T-cell (primary cell): ENCODE measurements at regions not wholly inside any gene's neighbourhood (a gene's known extent, or its start where the extent isn't known, plus 50 kb on each side); places are given as distances from the start of the nearest gene placed in this dataset.

ENCODE experiments used
- ATAC-seq, 4 experiments: fragments of 200-7000 bp in 3 of 4; fragments of 150-1000 bp in 1 of 4; cut with Tn5 transposase; replicated peaks in 1 of 4; 1 replicate in 3 of 4; 2 replicates in 1 of 4; pipeline ENCODE4 v1.10.0; 2021; ENCODE audit warnings: moderate library complexity in 3 of 4, mild to moderate bottlenecking in 2 of 4, moderate number of reproducible peaks in 1 of 4
- CTCF ChIA-PET, 2 donors: fragments of 300-600 bp; sonication (Branson Sonifier 250); formaldehyde crosslinking; loops; one replicate each; lab custom pipeline; 2022; ENCODE audit warnings: antibody characterized with exemption in 2 of 2; lab: Charles Lee
- POLR2A ChIA-PET, 2 donors: fragments of 300-600 bp; sonication (Branson Sonifier 250); formaldehyde crosslinking; loops; one replicate each; lab custom pipeline; 2022; ENCODE audit warnings: antibody characterized with exemption in 2 of 2; lab: Charles Lee
- DNase-seq, 35 experiments: peaks; one replicate each; pipeline versions ENCODE4 v3.0.0 to v3.0.0-alpha.2; 2013 to 2023
- H3K27ac ChIP-seq: one replicate; pipeline ENCODE4 v1.5.1; 2013; ENCODE audit warnings: low read length
- H3K27me3 ChIP-seq, 2 experiments: replicated peaks in 1 of 2; 1 replicate in 1 of 2; 2 replicates in 1 of 2; pipeline versions ENCODE4 v1.6.1 to v1.7.0; 2013; ENCODE audit warnings: low read length in 1 of 2, mixed read lengths in 1 of 2; ENCODE audit not compliant: control insufficient read depth in 2 of 2, insufficient read depth in 2 of 2; ENCODE audit errors: extremely low read depth in 1 of 2
- H3K36me3 ChIP-seq, 2 donors: 1 replicate in 1 of 2; 2 replicates in 1 of 2; pipeline versions ENCODE4 v1.6.1 to v1.7.0; 2013; ENCODE audit warnings: low read length in 1 of 2; ENCODE audit not compliant: control insufficient read depth in 2 of 2, insufficient read depth in 1 of 2; ENCODE audit errors: extremely low read depth in 1 of 2
- H3K4me1 ChIP-seq, 2 experiments: 1 replicate in 1 of 2; 2 replicates in 1 of 2; pipeline versions ENCODE4 v1.6.1 to v1.7.0; 2013; ENCODE audit warnings: low read length in 2 of 2, mixed read lengths in 1 of 2; ENCODE audit not compliant: insufficient read depth in 2 of 2, control insufficient read depth in 1 of 2; ENCODE audit errors: extremely low read depth in 1 of 2
- H3K4me3 ChIP-seq, 2 donors: 1 replicate in 1 of 2; 2 replicates in 1 of 2; pipeline versions ENCODE4 v1.5.1 to v1.7.0; 2013; ENCODE audit warnings: mild to moderate bottlenecking in 2 of 2, low read length in 1 of 2, moderate library complexity in 1 of 2; ENCODE audit not compliant: control insufficient read depth in 1 of 2; ENCODE audit errors: extremely low read depth in 1 of 2
- H3K9me3 ChIP-seq: 2 replicates; pipeline ENCODE4 v1.7.0; 2013
- H3K27ac Mint-ChIP-seq, 2 donors: one replicate each; pipeline ENCODE4 v1.8.0; 2020 to 2021; ENCODE audit warnings: mild to moderate bottlenecking in 2 of 2, mixed read lengths in 2 of 2
- H3K27me3 Mint-ChIP-seq, 2 donors: one replicate each; pipeline ENCODE4 v1.8.0; 2021 to 2022; ENCODE audit warnings: mixed read lengths in 2 of 2
- H3K36me3 Mint-ChIP-seq: one replicate; pipeline ENCODE4 v1.8.0; 2021; ENCODE audit warnings: mixed read lengths
- H3K4me1 Mint-ChIP-seq, 3 donors: one replicate each; pipeline ENCODE4 v1.8.0; 2020 to 2022; ENCODE audit warnings: mixed read lengths in 3 of 3, mild to moderate bottlenecking in 1 of 3
- H3K4me3 Mint-ChIP-seq, 3 donors: one replicate each; pipeline ENCODE4 v1.8.0; 2020 to 2022; ENCODE audit warnings: mild to moderate bottlenecking in 3 of 3, mixed read lengths in 3 of 3, moderate library complexity in 3 of 3
- H3K9me3 Mint-ChIP-seq, 3 donors: one replicate each; pipeline ENCODE4 v1.8.0; 2020 to 2022; ENCODE audit warnings: mixed read lengths in 3 of 3
- WGBS: methylation state at CpG from one replicate; pipeline ENCODE4 v1.1.5; 2013; ENCODE audit warnings: missing lambda C conversion rate; ENCODE audit not compliant: insufficient coverage; 5-methylcytosine and 5-hydroxymethylcytosine counted together

- Histone ChIP-seq H3K36me3 (no peaks in the 10 kb centered on the region), H3K9me3 (no peaks in the 10 kb centered on the region), H3K27me3 (no peaks in the 10 kb centered on the region), H3K4me3 (no peak overlapping the region), H3K27ac (no peak overlapping the region), H3K4me1 (no peaks in the 10 kb centered on the region)
- ChIA-PET POLR2A (interaction anchor here in 1 of 2 donors (0.6 kb wide), 1 partner anchor 83 kb away, joined by 5 read pairs; no protein-coding TSS in a partner anchor), CTCF (interaction anchor here in 1 of 2 donors (0.6 kb wide), 1 partner anchor 54 kb away, joined by 6 read pairs; no protein-coding TSS in a partner anchor)
- DNase-seq (no peak), ATAC-seq (no peak)
- Mint-ChIP-seq H3K9me3 (no peaks in the 10 kb centered on the region), H3K4me3 (no peak overlapping the region), H3K36me3 (no peaks in the 10 kb centered on the region), H3K27me3 (no peaks in the 10 kb centered on the region), H3K4me1 (no peaks in the 10 kb centered on the region), H3K27ac (no peak overlapping the region)
- 97% methylated on average over 7 of the region's 8 CpGs for WGBS
Measured at GRCh38 chr6:14762077-14762476, 483.8 kb upstream of the JARID2 start.

DNA sequence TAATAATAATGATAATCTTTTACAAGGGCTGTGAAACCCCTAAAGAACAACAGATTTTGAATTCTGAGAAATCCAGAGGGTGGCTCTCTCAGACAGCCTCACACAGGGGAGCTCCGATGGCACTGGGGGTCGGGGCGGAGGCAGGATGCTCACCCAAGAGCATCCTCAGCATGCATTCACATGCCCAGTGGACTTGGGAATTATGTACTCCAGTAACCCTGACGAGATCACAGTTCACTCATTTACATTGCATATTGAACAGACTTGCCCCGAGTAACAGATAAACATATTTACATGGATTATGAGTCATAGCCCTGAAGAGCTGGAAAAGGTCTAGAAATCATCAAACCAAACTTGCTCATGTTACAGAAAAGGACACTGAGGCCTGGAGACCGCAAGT, 482.7 kb upstream of the JARID2 start:
- ChIA-PET POLR2A (no interaction called here), CTCF (interaction anchor here in 1 of 2 donors (0.7 kb wide), 1 partner anchor 551 kb away, joined by 4 read pairs; no protein-coding TSS in a partner anchor)
- Histone ChIP-seq H3K27ac (no peak overlapping the region), H3K27me3 (no peaks in the 10 kb centered on the region), H3K4me3 (no peak overlapping the region), H3K4me1 (no peaks in the 10 kb centered on the region), H3K36me3 (no peaks in the 10 kb centered on the region), H3K9me3 (no peaks in the 10 kb centered on the region)
- Mint-ChIP-seq H3K9me3 (no peaks in the 10 kb centered on the region), H3K27ac (no peak overlapping the region), H3K27me3 (no peaks in the 10 kb centered on the region), H3K4me1 (no peaks in the 10 kb centered on the region), H3K4me3 (no peak overlapping the region), H3K36me3 (no peaks in the 10 kb centered on the region)
- DNase-seq (no peak), ATAC-seq (no peak)
- 100% methylated on average over 2 of the region's 6 CpGs for WGBS

DNA sequence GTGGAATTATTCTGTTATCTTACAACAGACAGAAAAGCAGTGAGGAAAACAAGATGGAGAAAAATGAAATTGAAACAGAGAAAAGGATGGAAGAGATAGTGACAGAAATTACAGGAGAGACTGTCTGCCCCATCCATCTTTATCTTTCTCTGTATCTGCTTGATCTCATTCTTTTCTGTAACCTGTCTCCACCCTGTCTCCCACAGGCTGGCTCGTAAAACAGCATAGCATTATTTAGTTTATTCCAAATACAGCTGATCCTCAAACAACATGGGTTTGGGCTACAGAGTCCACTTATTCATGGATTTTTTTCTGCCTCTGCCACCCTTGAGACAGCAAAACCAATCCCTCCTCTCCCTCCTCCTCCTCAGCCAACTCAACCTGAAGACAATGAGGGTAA, 482.3 kb upstream of the JARID2 start:
- Mint-ChIP-seq H3K27me3 (no peaks in the 10 kb centered on the region), H3K9me3 (no peaks in the 10 kb centered on the region), H3K36me3 (no peaks in the 10 kb centered on the region), H3K4me3 (no peak overlapping the region), H3K4me1 (no peaks in the 10 kb centered on the region), H3K27ac (no peak overlapping the region)
- ATAC-seq (no peak), DNase-seq (no peak)
- ChIA-PET CTCF (no interaction called here), POLR2A (no interaction called here)
- no peaks in the 10 kb centered on the region for H3K4me1 ChIP-seq
- WGBS = 43% methylated on average over 1 of the region's 1 CpG
- no peaks in the 10 kb centered on the region for H3K27me3 ChIP-seq
- no peak overlapping the region for H3K4me3 ChIP-seq
- no peaks in the 10 kb centered on the region for H3K9me3 ChIP-seq
- H3K27ac ChIP-seq = no peak overlapping the region
- H3K36me3 ChIP-seq = no peaks in the 10 kb centered on the region

DNA sequence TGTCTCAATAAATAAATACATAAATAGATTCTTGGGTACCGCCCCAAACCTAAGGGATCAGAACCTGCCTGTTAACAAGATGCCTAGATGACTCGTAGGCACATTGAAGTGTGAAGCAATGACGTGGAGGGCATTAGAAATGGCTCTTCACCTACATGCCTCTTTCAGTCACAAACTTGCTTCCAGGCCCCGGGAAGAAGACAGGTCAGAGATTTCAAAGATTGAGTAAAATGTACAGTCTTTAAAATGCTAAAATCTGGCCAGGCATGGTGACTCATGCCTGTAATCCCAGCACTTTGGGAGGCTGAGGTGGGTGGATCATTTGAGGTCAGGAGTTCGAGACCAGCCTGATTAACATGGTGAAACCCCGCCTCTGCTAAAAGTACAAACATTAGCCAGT, 480.8 kb upstream of the JARID2 start:
- DNase-seq (no peak), ATAC-seq (no peak)
- no peak overlapping the region for H3K4me3 ChIP-seq
- no peaks in the 10 kb centered on the region for H3K4me1 ChIP-seq
- no peaks in the 10 kb centered on the region for H3K36me3 Mint-ChIP-seq
- no peaks in the 10 kb centered on the region for H3K9me3 ChIP-seq
- no peaks in the 10 kb centered on the region for H3K4me1 Mint-ChIP-seq
- H3K27me3 ChIP-seq = no peaks in the 10 kb centered on the region
- 96% methylated on average over 4 of the region's 6 CpGs for WGBS
- H3K27ac ChIP-seq = no peak overlapping the region
- no peak overlapping the region for H3K4me3 Mint-ChIP-seq
- H3K36me3 ChIP-seq = no peaks in the 10 kb centered on the region
- POLR2A ChIA-PET = no interaction called here
- H3K27me3 Mint-ChIP-seq = no peaks in the 10 kb centered on the region
- H3K9me3 Mint-ChIP-seq = no peaks in the 10 kb centered on the region
- no peak overlapping the region for H3K27ac Mint-ChIP-seq
- CTCF ChIA-PET = no interaction called here

- Histone ChIP-seq H3K4me1 (no peaks in the 10 kb centered on the region), H3K36me3 (no peaks in the 10 kb centered on the region), H3K27ac (no peak overlapping the region), H3K27me3 (no peaks in the 10 kb centered on the region), H3K4me3 (no peak overlapping the region), H3K9me3 (no peaks in the 10 kb centered on the region)
- no peak overlapping the region for H3K4me3 Mint-ChIP-seq
- no CpG with 5 or more reads among the region's 3 CpGs for WGBS
- H3K36me3 Mint-ChIP-seq = no peaks in the 10 kb centered on the region
- ChIA-PET POLR2A (no interaction called here), CTCF (interaction anchor here (0.5 to 1.6 kb wide), 4 partner anchors 10 to 445 kb away, joined by 3 to 6 read pairs (median 4); no protein-coding TSS in a partner anchor)
- H3K27me3 Mint-ChIP-seq = no peaks in the 10 kb centered on the region
- H3K27ac Mint-ChIP-seq = no peak overlapping the region
- ATAC-seq = no peak
- DNase-seq = no peak
- no peaks in the 10 kb centered on the region for H3K4me1 Mint-ChIP-seq
- no peaks in the 10 kb centered on the region for H3K9me3 Mint-ChIP-seq
Measured at GRCh38 chr6:14765721-14766390, 480.0 kb upstream of the JARID2 start.

GRCh38 chr6:14766391-14766994, 479.4 kb upstream of the JARID2 start:
- Histone ChIP-seq H3K4me1 (no peaks in the 10 kb centered on the region), H3K4me3 (no peak overlapping the region), H3K36me3 (no peaks in the 10 kb centered on the region), H3K27me3 (no peaks in the 10 kb centered on the region), H3K9me3 (no peaks in the 10 kb centered on the region), H3K27ac (no peak overlapping the region)
- no peaks in the 10 kb centered on the region for H3K9me3 Mint-ChIP-seq
- H3K4me3 Mint-ChIP-seq = no peak overlapping the region
- no peak overlapping the region for H3K27ac Mint-ChIP-seq
- DNase-seq = no peak
- POLR2A ChIA-PET = interaction anchor here in 1 of 2 donors (0.7 kb wide), 1 partner anchor 10 kb away, joined by 4 read pairs; no protein-coding TSS in a partner anchor
- no peaks in the 10 kb centered on the region for H3K27me3 Mint-ChIP-seq
- CTCF ChIA-PET = interaction anchor here (0.5 to 1.6 kb wide), 4 partner anchors 11 to 446 kb away, joined by 3 to 6 read pairs (median 4); no protein-coding TSS in a partner anchor
- 100% methylated on average over 4 of the region's 8 CpGs for WGBS
- no peaks in the 10 kb centered on the region for H3K4me1 Mint-ChIP-seq
- ATAC-seq = no peak
- no peaks in the 10 kb centered on the region for H3K36me3 Mint-ChIP-seq
